Left renal cortex interstitium (tissue), 4 donors: ENCODE measurements at regions not wholly inside any gene's neighbourhood (a gene's known extent, or its start where the extent isn't known, plus 50 kb on each side); places are given as distances from the start of the nearest gene placed in this dataset.
A peak's percentile ranks its signal among the peaks of the same experiment; 100 is the strongest.

Experiments
- DNase-seq, 4 donors: peaks; one replicate each; pipeline ENCODE4 v3.0.0-alpha.2; 2013; ENCODE audit warnings: low read depth in 4 of 4, low spot score in 2 of 4, missing footprints in 1 of 4

GRCh38 chr2:195319548-195320412 is 337.2 kb upstream of the SLC39A10 start:
- DNase-seq: no peak

GRCh38 chr2:195319112-195319460 is 337.9 kb upstream of the SLC39A10 start:
- no peak for DNase-seq

- DNase-seq: peak in 2 of 4 donors; percentile 14 to 32
Observed at GRCh38 chr2:195318440-195319111, 338.4 kb upstream of the SLC39A10 start.

- DNase-seq: no peak
Observed at GRCh38 chr2:195317550-195317949, 339.5 kb upstream of the SLC39A10 start.

- no peak for DNase-seq
Observed at GRCh38 chr2:195316486-195316885, 340.5 kb upstream of the SLC39A10 start.

GRCh38 chr2:195313962-195314361 is 343.1 kb upstream of the SLC39A10 start:
- no peak for DNase-seq

- DNase-seq: no peak
Observed at GRCh38 chr2:195312662-195313061, 344.4 kb upstream of the SLC39A10 start.

- DNase-seq: no peak
Observed at GRCh38 chr2:195308163-195308562, 348.9 kb upstream of the SLC39A10 start.

- DNase-seq: no peak
Observed at GRCh38 chr2:195307751-195308150, 349.3 kb upstream of the SLC39A10 start.

- no peak for DNase-seq
Observed at GRCh38 chr2:195304310-195304709, 352.7 kb upstream of the SLC39A10 start.

- no peak for DNase-seq
Observed at GRCh38 chr2:195300631-195301030, 356.4 kb upstream of the SLC39A10 start.

- DNase-seq: no peak
Observed at GRCh38 chr2:195299600-195299999, 357.4 kb upstream of the SLC39A10 start.

- no peak for DNase-seq
Observed at GRCh38 chr2:195296490-195296889, 360.5 kb upstream of the SLC39A10 start.

- no peak for DNase-seq
Observed at GRCh38 chr2:195289081-195289480, 367.9 kb upstream of the SLC39A10 start.

- no peak for DNase-seq
Observed at GRCh38 chr2:195279840-195280427, 377.1 kb upstream of the SLC39A10 start.

GRCh38 chr2:195270466-195271039 is 386.5 kb upstream of the SLC39A10 start:
- DNase-seq: no peak

GRCh38 chr2:195269220-195269619 is 387.8 kb upstream of the SLC39A10 start:
- DNase-seq: no peak

GRCh38 chr2:195257979-195258378 is 399.0 kb upstream of the SLC39A10 start:
- DNase-seq: no peak

GRCh38 chr2:195252018-195252417 is 405.0 kb upstream of the SLC39A10 start:
- DNase-seq: no peak

- no peak for DNase-seq
Observed at GRCh38 chr2:195251214-195251613, 405.8 kb upstream of the SLC39A10 start.

- DNase-seq: no peak
Observed at GRCh38 chr2:195238826-195239225, 418.2 kb upstream of the SLC39A10 start.
